Heart left ventricle (tissue), 13 donors: ENCODE measurements at regions not wholly inside any gene's neighbourhood (a gene's known extent, or its start where the extent isn't known, plus 50 kb on each side); places are given as distances from the start of the nearest gene placed in this dataset.

Source experiments
- POLR2A ChIP-seq, 2 donors: fragments of 450-650 bp; IDR thresholded peaks; one replicate each; pipeline ENCODE4 v1.6.1; 2017; ENCODE audit warnings: antibody characterized with exemption in 2 of 2, mild to moderate bottlenecking in 2 of 2, moderate library complexity in 2 of 2
- TF ChIP-seq, protein P1 (sequence below), 12 donors: fragments of 200-600 bp; sonication (generic) in 4 of 12; IDR thresholded peaks; one replicate each; pipeline versions ENCODE4 v1.5.0 to v1.8.0; 2018 to 2022; ENCODE audit warnings: antibody characterized with exemption in 12 of 12, mild to moderate bottlenecking in 5 of 12
- donor health status: ischemic (EF 13 %, LVEDD 7.1; RV severe dilation, severe dysfunction).
- donor health status: DM: no; HTN: yes; CAD: no.
- donor health status: DM: no; HTN: no; CAD: no.
- donor health status: ischemic (EF 25% LVEDD 6.9; RV normal size, moderate dysfunction).
- donor health status: ischemic (EF 25% LVEDD 5.7; RV mildly dilated, moderate dysfunction).
- donor health status: ischemic (EF 35%, LVEDD 5.7; RV mildly dilated, moderate dysfunction).
- donor health status: nonischemic (EF 11% LVEDD 7.7; RV severe dilation, severe dysfunction).
- donor health status: DM: yes; HTN: yes; CAD: no.
- donor health status: PGD.
- donor health status: ischemic (EF 29% LVEDD 5.4; RV normal size, mild dysfunction).
- donor health status: nonischemic (EF 23%, LVEDD 6.1; RV moderate dilation, normal function).

DNA sequence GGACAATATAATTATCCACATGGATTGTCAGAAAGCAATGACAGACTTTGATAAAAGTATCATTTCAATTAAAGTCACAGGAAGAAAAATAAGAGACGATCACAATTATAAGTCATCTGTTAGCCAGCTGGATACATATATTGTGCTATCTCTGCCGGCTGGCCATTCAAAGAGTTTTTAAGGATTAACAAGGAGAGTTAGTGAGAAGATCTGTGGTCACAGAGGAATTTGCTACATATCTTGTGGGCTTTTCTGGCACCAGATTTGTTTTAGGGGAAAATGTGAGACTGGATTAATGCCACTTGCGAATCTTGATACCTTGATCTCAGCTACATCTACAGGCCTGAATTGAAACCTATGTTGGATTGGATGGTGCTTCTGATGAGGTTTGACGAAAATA is 90.9 kb upstream of the MANSC4 start:
- TF ChIP-seq, protein P1, sequence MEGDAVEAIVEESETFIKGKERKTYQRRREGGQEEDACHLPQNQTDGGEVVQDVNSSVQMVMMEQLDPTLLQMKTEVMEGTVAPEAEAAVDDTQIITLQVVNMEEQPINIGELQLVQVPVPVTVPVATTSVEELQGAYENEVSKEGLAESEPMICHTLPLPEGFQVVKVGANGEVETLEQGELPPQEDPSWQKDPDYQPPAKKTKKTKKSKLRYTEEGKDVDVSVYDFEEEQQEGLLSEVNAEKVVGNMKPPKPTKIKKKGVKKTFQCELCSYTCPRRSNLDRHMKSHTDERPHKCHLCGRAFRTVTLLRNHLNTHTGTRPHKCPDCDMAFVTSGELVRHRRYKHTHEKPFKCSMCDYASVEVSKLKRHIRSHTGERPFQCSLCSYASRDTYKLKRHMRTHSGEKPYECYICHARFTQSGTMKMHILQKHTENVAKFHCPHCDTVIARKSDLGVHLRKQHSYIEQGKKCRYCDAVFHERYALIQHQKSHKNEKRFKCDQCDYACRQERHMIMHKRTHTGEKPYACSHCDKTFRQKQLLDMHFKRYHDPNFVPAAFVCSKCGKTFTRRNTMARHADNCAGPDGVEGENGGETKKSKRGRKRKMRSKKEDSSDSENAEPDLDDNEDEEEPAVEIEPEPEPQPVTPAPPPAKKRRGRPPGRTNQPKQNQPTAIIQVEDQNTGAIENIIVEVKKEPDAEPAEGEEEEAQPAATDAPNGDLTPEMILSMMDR (IDR thresholded peaks at IDR 0.05) = no peak
- TF ChIP-seq POLR2A (IDR thresholded peaks at IDR 0.05) = no peak
